ENCODE measurements at regions not wholly inside any gene's neighbourhood (a gene's known extent, or its start where the extent isn't known, plus 50 kb on each side); places are given as distances from the start of the nearest gene placed in this dataset.

GRCh38 chr18:67577386-67577785 lies 60.9 kb upstream of the DSEL start:
- TF ChIP-seq EZH2 (IDR thresholded peaks at IDR 0.05; ENCODE audit: insufficient read depth, poor library complexity, severe bottlenecking) (no peak), EZH2phosphoT487 (IDR thresholded peaks at IDR 0.05; ENCODE audit: insufficient read depth, low read depth) (no peak)

All from GM23248 (cell line).